GM23338 (cell line): ENCODE measurements at regions not wholly inside any gene's neighbourhood (a gene's known extent, or its start where the extent isn't known, plus 50 kb on each side); places are given as distances from the start of the nearest gene placed in this dataset.

ENCODE experiments used
- CREB1 ChIP-seq: fragments of 250-450 bp; sonication (Bioruptor Pico); IDR thresholded peaks from 2 replicates; pipeline ENCODE4 v1.5.0; 2020; ENCODE audit warnings: low read depth, mild to moderate bottlenecking, moderate library complexity
- EZH2 ChIP-seq: fragments of 200-600 bp; sonication (generic); IDR thresholded peaks from one replicate; pipeline ENCODE4 v1.8.0; 2017; ENCODE audit warnings: antibody characterized with exemption, mild to moderate bottlenecking, low read depth; ENCODE audit not compliant: unreplicated experiment
- EZH2phosphoT487 ChIP-seq: fragments of 200-600 bp; sonication (generic); IDR thresholded peaks from one replicate; pipeline ENCODE4 v1.8.1; 2018; ENCODE audit warnings: antibody characterized with exemption; ENCODE audit not compliant: unreplicated experiment
- JUNB ChIP-seq: IDR thresholded peaks from one replicate; pipeline ENCODE4 v1.6.1; 2016; ENCODE audit warnings: antibody characterized with exemption; ENCODE audit not compliant: unreplicated experiment
- POLR2AphosphoS5 ChIP-seq: IDR thresholded peaks from 2 replicates; pipeline ENCODE4 v1.6.1; 2016; ENCODE audit warnings: antibody characterized with exemption, low read depth
- ZNF331 ChIP-seq: fragments of 250-450 bp; sonication (Bioruptor Pico); IDR thresholded peaks from 2 replicates; pipeline ENCODE4 v1.5.0; 2020; ENCODE audit warnings: low read depth, mild to moderate bottlenecking, moderate library complexity
- TF ChIP-seq, protein P1 (sequence below), 2 experiments: fragments of 200-600 bp in 1 of 2; sonication (generic) in 1 of 2; conservative IDR thresholded peaks; 2 replicates each; pipeline versions ENCODE4 v1.5.1 to v1.6.1; 2016 to 2017; ENCODE audit warnings: antibody characterized with exemption in 2 of 2, low read depth in 2 of 2, mild to moderate bottlenecking in 2 of 2, moderate library complexity in 1 of 2
- TF ChIP-seq, protein P2 (sequence below): IDR thresholded peaks from one replicate; pipeline ENCODE4 v1.6.1; 2018; ENCODE audit warnings: antibody characterized with exemption; ENCODE audit not compliant: unreplicated experiment
- TF ChIP-seq, protein P3 (sequence below): IDR thresholded peaks from 2 replicates; pipeline ENCODE4 v1.6.1; 2016; ENCODE audit warnings: antibody characterized with exemption

DNA sequence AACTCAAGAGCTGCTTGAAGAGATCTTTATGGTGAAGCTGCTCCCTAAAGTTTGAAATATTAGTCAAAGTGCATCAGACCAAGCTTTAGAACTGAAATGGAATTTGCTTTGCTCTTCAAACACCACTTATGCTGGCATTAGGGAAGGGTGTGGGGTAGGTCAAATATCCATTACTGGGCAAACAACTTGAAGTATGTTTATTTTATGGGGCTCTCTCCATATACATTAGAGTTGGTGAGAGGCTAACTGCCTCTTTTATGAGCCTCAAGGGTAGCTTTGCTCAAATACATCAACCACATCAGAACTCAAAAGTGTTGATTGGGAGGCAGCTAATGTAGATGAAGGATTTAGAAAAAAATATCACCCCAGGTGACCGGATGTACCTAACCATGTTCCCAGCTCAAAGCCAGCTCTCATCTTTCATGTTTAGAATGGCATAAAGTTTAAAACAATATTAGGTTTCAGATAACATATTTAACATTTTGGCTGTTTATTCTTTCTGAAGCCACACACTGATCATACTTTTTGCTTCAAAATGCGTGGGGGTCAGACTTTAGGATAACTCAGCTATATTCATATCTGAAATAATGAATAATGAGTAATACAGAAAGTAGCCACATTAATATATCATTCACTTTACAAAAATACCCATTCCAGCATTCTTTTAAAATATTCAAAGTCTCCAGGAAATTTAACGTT is 318.6 kb downstream of the PTEN start:
- TF ChIP-seq EZH2phosphoT487, result no peak
- TF ChIP-seq, protein P1, sequence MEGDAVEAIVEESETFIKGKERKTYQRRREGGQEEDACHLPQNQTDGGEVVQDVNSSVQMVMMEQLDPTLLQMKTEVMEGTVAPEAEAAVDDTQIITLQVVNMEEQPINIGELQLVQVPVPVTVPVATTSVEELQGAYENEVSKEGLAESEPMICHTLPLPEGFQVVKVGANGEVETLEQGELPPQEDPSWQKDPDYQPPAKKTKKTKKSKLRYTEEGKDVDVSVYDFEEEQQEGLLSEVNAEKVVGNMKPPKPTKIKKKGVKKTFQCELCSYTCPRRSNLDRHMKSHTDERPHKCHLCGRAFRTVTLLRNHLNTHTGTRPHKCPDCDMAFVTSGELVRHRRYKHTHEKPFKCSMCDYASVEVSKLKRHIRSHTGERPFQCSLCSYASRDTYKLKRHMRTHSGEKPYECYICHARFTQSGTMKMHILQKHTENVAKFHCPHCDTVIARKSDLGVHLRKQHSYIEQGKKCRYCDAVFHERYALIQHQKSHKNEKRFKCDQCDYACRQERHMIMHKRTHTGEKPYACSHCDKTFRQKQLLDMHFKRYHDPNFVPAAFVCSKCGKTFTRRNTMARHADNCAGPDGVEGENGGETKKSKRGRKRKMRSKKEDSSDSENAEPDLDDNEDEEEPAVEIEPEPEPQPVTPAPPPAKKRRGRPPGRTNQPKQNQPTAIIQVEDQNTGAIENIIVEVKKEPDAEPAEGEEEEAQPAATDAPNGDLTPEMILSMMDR (conservative IDR thresholded peaks at IDR 0.05; ENCODE audit: low read depth in 2 of 2), result no peak
- no peak for TF ChIP-seq POLR2AphosphoS5
- TF ChIP-seq EZH2, result no peak
- TF ChIP-seq, protein P2, sequence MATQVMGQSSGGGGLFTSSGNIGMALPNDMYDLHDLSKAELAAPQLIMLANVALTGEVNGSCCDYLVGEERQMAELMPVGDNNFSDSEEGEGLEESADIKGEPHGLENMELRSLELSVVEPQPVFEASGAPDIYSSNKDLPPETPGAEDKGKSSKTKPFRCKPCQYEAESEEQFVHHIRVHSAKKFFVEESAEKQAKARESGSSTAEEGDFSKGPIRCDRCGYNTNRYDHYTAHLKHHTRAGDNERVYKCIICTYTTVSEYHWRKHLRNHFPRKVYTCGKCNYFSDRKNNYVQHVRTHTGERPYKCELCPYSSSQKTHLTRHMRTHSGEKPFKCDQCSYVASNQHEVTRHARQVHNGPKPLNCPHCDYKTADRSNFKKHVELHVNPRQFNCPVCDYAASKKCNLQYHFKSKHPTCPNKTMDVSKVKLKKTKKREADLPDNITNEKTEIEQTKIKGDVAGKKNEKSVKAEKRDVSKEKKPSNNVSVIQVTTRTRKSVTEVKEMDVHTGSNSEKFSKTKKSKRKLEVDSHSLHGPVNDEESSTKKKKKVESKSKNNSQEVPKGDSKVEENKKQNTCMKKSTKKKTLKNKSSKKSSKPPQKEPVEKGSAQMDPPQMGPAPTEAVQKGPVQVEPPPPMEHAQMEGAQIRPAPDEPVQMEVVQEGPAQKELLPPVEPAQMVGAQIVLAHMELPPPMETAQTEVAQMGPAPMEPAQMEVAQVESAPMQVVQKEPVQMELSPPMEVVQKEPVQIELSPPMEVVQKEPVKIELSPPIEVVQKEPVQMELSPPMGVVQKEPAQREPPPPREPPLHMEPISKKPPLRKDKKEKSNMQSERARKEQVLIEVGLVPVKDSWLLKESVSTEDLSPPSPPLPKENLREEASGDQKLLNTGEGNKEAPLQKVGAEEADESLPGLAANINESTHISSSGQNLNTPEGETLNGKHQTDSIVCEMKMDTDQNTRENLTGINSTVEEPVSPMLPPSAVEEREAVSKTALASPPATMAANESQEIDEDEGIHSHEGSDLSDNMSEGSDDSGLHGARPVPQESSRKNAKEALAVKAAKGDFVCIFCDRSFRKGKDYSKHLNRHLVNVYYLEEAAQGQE, result no peak
- no peak for TF ChIP-seq CREB1 (CRISPR knock-in tag)
- TF ChIP-seq JUNB, result no peak
- TF ChIP-seq ZNF331, result no peak
- TF ChIP-seq, protein P3, sequence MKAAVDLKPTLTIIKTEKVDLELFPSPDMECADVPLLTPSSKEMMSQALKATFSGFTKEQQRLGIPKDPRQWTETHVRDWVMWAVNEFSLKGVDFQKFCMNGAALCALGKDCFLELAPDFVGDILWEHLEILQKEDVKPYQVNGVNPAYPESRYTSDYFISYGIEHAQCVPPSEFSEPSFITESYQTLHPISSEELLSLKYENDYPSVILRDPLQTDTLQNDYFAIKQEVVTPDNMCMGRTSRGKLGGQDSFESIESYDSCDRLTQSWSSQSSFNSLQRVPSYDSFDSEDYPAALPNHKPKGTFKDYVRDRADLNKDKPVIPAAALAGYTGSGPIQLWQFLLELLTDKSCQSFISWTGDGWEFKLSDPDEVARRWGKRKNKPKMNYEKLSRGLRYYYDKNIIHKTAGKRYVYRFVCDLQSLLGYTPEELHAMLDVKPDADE, result no peak
